OCI-LY3 (cell line): ENCODE measurements at regions not wholly inside any gene's neighbourhood (a gene's known extent, or its start where the extent isn't known, plus 50 kb on each side); places are given as distances from the start of the nearest gene placed in this dataset.
"Not testable (repeated sequence)": the region's sequence is repeated elsewhere in the genome, so short reads cannot be mapped to it uniquely, and the experiment has no call there.

Experiments
- H2AFZ ChIP-seq: fragments of 200-600, 300-600 bp; shearing (Covaris generic); 2 replicates; pipeline ENCODE4 v1.6.0; 2014; ENCODE audit warnings: antibody characterized with exemption, low read depth, low read length
- H3K27ac ChIP-seq: fragments of 200-600, 300-600 bp; sonication (generic); 2 replicates; pipeline ENCODE4 v1.5.1; 2014; ENCODE audit warnings: mild to moderate bottlenecking, low read length, moderate library complexity, mixed read lengths
- H3K27me3 ChIP-seq: fragments of 200-600, 300-600 bp; sonication (generic); 2 replicates; pipeline ENCODE4 v1.6.1; 2014; ENCODE audit warnings: low read depth, low read length, mixed read lengths
- H3K36me3 ChIP-seq: fragments of 200-600, 300-600 bp; sonication (generic); replicated peaks from 2 replicates; pipeline ENCODE3; 2014; ENCODE audit warnings: low read depth, low read length, mixed read lengths
- H3K4me1 ChIP-seq: fragments of 300-600, 200-600 bp; sonication (generic); 2 replicates; pipeline ENCODE4 v1.6.1; 2014; ENCODE audit warnings: low read length, mixed read lengths
- H3K4me2 ChIP-seq: fragments of 200-600, 300-600 bp; sonication (generic); 2 replicates; pipeline ENCODE4 v1.6.1; 2014; ENCODE audit warnings: low read length, mixed read lengths
- H3K4me3 ChIP-seq: fragments of 300-600, 200-600 bp; sonication (generic); 2 replicates; pipeline ENCODE4 v1.5.1; 2014; ENCODE audit warnings: antibody characterized with exemption, mild to moderate bottlenecking, low read length, moderate library complexity
- H3K79me2 ChIP-seq: fragments of 300-600, 200-600 bp; shearing (Covaris generic); 2 replicates; pipeline ENCODE4 v1.6.1; 2014; ENCODE audit warnings: mild to moderate bottlenecking, low read length, mixed read lengths
- H3K9ac ChIP-seq: fragments of 300-600, 200-600 bp; shearing (Covaris generic); 2 replicates; pipeline ENCODE4 v1.6.0; 2014; ENCODE audit warnings: mild to moderate bottlenecking, low read length, moderate library complexity
- H3K9me3 ChIP-seq: fragments of 200-600, 300-600 bp; shearing (Covaris generic); 2 replicates; pipeline ENCODE4 v1.6.1; 2014; ENCODE audit warnings: low read length, mixed read lengths; ENCODE audit not compliant: insufficient read depth
- H4K20me1 ChIP-seq: fragments of 200-600, 300-600 bp; sonication (generic); 2 replicates; pipeline ENCODE4 v1.6.1; 2016; ENCODE audit warnings: low read length, mixed read lengths; ENCODE audit not compliant: insufficient read depth
- EZH2phosphoT487 ChIP-seq: fragments of 200-600 bp; shearing (Covaris generic); IDR thresholded peaks from 2 replicates; pipeline ENCODE4 v1.6.1; 2018; ENCODE audit warnings: antibody characterized with exemption, mixed run types, low read depth
- TF ChIP-seq, protein P1 (sequence below): fragments of 200-600, 300-600 bp; sonication (generic); IDR thresholded peaks from 2 replicates; pipeline ENCODE4 v1.5.1; 2014; ENCODE audit warnings: antibody characterized with exemption, low read length, low read depth

DNA sequence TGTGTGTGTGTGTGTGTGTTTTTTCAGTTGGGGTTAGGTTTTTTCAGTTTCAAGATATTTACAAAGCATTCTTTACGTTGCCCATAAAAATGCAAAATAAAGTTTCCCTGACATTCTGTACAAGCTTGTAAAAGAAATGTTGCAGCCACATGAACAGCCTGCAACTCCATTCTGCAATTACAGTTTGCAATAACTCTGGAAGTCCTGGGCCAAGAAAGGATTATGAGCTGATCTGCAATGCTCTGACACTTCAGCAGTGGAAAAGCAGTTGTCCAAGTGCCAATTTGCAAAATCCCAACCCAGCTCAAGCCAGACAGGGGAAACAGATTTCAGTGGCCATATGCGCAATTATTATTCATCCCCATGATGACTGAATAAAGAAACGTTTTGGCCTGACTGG lies 322.1 kb downstream of the MEX3B start:
- H3K4me3 ChIP-seq = no peak overlapping the region
- no peak overlapping the region for H3K27ac ChIP-seq
- no peaks in the 10 kb centered on the region; the same call in 1 of the 2 replicates for H3K9me3 ChIP-seq
- no peaks in the 10 kb centered on the region for H3K4me1 ChIP-seq
- no peak overlapping the region for H3K9ac ChIP-seq
- no peaks in the 10 kb centered on the region for H3K36me3 ChIP-seq
- H2AFZ ChIP-seq = no peak overlapping the region
- no peaks in the 10 kb centered on the region for H3K79me2 ChIP-seq
- no peaks in the 10 kb centered on the region for H4K20me1 ChIP-seq
- H3K27me3 ChIP-seq = 0 out of 2 replicates have a peak, but pooled peaks cover 3% of the 10 kb centered on the region
- TF ChIP-seq, protein P1, sequence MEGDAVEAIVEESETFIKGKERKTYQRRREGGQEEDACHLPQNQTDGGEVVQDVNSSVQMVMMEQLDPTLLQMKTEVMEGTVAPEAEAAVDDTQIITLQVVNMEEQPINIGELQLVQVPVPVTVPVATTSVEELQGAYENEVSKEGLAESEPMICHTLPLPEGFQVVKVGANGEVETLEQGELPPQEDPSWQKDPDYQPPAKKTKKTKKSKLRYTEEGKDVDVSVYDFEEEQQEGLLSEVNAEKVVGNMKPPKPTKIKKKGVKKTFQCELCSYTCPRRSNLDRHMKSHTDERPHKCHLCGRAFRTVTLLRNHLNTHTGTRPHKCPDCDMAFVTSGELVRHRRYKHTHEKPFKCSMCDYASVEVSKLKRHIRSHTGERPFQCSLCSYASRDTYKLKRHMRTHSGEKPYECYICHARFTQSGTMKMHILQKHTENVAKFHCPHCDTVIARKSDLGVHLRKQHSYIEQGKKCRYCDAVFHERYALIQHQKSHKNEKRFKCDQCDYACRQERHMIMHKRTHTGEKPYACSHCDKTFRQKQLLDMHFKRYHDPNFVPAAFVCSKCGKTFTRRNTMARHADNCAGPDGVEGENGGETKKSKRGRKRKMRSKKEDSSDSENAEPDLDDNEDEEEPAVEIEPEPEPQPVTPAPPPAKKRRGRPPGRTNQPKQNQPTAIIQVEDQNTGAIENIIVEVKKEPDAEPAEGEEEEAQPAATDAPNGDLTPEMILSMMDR = no peak
- no peak for TF ChIP-seq EZH2phosphoT487
- H3K4me2 ChIP-seq = no peak overlapping the region

DNA sequence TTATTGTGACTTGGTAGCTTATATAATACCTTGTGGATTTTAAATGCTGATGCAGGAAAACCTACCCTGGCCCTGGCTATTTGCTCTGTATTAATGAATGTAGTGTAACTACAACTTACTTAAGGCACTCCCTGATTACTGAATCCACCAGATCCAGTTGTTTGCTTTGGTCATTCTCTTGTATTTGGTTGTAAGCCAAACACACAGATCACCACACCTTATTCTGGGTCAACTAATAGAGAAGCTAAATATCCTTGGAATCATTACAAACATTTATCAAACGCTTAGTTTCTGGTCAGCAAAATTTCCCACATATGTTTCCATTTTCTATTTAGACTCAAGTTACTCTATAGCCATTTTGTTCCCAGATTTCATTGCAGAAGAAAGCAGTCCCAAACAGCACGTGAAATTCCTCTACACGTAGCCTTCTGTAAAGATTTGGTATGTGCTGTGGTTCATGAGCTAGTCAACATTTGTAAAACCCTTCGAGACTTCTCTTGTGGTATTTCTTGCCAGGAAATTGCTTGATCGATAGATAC lies 322.6 kb downstream of the MEX3B start:
- TF ChIP-seq, protein P1 = no peak
- Histone ChIP-seq H2AFZ (no peak overlapping the region), H3K9me3 (no peaks in the 10 kb centered on the region; the same call in 1 of the 2 replicates), H3K27ac (no peak overlapping the region), H4K20me1 (no peaks in the 10 kb centered on the region), H3K9ac (no peak overlapping the region), H3K36me3 (no peaks in the 10 kb centered on the region), H3K4me2 (no peak overlapping the region), H3K4me3 (no peak overlapping the region), H3K79me2 (no peaks in the 10 kb centered on the region), H3K4me1 (no peaks in the 10 kb centered on the region), H3K27me3 (0 out of 2 replicates have a peak, but pooled peaks cover 3% of the 10 kb centered on the region)

- not testable (repeated sequence) for H2AFZ ChIP-seq, H3K27ac ChIP-seq, H3K36me3 ChIP-seq, H3K9ac ChIP-seq, H3K4me1 ChIP-seq, H4K20me1 ChIP-seq, H3K27me3 ChIP-seq, H3K4me2 ChIP-seq, H3K4me3 ChIP-seq, H3K79me2 ChIP-seq, H3K9me3 ChIP-seq
Measured at GRCh38 chr15:81716468-81716867, 329.4 kb downstream of the MEX3B start.

DNA sequence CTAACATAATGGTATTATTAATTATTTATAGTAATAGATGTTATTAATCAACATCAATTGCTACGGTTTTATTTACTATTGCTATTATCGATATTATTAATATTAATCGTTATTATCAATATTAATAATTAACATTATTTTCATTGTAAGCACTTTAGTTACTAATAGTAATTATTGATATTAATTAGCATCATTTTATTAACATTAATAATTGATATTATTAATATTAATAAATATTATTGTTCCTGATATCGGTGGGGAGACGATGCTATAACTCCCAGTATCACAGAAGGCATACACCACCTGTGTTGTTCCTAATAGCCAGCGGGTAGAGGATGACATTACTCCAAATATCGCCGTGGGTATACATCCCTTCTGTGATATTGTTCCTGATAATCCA lies 335.5 kb downstream of the MEX3B start:
- Histone ChIP-seq H3K27me3 (no peaks in the 10 kb centered on the region), H3K4me1 (no peaks in the 10 kb centered on the region), H3K36me3 (no peaks in the 10 kb centered on the region), H3K4me3 (no peak overlapping the region), H2AFZ (no peak overlapping the region), H3K4me2 (no peak overlapping the region), H3K9ac (no peak overlapping the region), H4K20me1 (no peaks in the 10 kb centered on the region), H3K27ac (no peak overlapping the region), H3K9me3 (no peaks in the 10 kb centered on the region), H3K79me2 (no peaks in the 10 kb centered on the region)
- TF ChIP-seq, protein P1 = no peak
- no peak for TF ChIP-seq EZH2phosphoT487

GRCh38 chr15:81706816-81707346 lies 332.9 kb upstream of the TMC3 start:
- H3K4me3 ChIP-seq, H2AFZ ChIP-seq, H3K4me1 ChIP-seq, H3K9ac ChIP-seq, H3K4me2 ChIP-seq, H3K36me3 ChIP-seq, H3K27me3 ChIP-seq, H4K20me1 ChIP-seq, H3K79me2 ChIP-seq, H3K9me3 ChIP-seq, H3K27ac ChIP-seq: not testable (repeated sequence)

- not testable (repeated sequence) for H3K4me1 ChIP-seq, H2AFZ ChIP-seq, H3K79me2 ChIP-seq, H4K20me1 ChIP-seq, H3K27me3 ChIP-seq, H3K4me3 ChIP-seq, H3K4me2 ChIP-seq, H3K9ac ChIP-seq, H3K9me3 ChIP-seq, H3K27ac ChIP-seq, H3K36me3 ChIP-seq
Measured at GRCh38 chr15:81705727-81706126, 331.7 kb upstream of the TMC3 start.
